Heart left ventricle (tissue), 16 donors: ENCODE measurements at regions not wholly inside any gene's neighbourhood (a gene's known extent, or its start where the extent isn't known, plus 50 kb on each side); places are given as distances from the start of the nearest gene placed in this dataset.

Experiments
- ATAC-seq, 4 donors: fragments of 200-7000 bp; cut with Tn5 transposase; one replicate each; pipeline ENCODE4 v1.9.1; 2020 to 2022; ENCODE audit warnings: moderate library complexity in 4 of 4, mild to moderate bottlenecking in 3 of 4, moderate number of reproducible peaks in 1 of 4
- DNase-seq, 5 donors: peaks; one replicate each; pipeline ENCODE4 v3.0.0-alpha.2; 2020
- H3K27ac ChIP-seq, 12 donors: fragments of 200-600 bp; sonication (generic) in 4 of 12; one replicate each; pipeline versions ENCODE4 v1.5.0 to v1.8.0; 2016 to 2022; ENCODE audit warnings: mild to moderate bottlenecking in 2 of 12
- H3K27me3 ChIP-seq, 9 donors: fragments of 200-600 bp; sonication (generic) in 2 of 9; one replicate each; pipeline versions ENCODE4 v1.5.1 to v1.8.0; 2016 to 2022; ENCODE audit warnings: mild to moderate bottlenecking in 3 of 9
- H3K36me3 ChIP-seq, 9 donors: fragments of 200-600 bp; sonication (generic) in 2 of 9; one replicate each; pipeline versions ENCODE4 v1.5.0 to v1.8.0; 2018 to 2022; ENCODE audit warnings: mild to moderate bottlenecking in 2 of 9
- H3K4me1 ChIP-seq, 12 donors: fragments of 200-600 bp; sonication (generic) in 4 of 12; one replicate each; pipeline versions ENCODE4 v1.5.0 to v1.8.0; 2016 to 2022; ENCODE audit warnings: mild to moderate bottlenecking in 3 of 12
- H3K4me3 ChIP-seq, 12 donors: fragments of 200-600 bp; sonication (generic) in 4 of 12; one replicate each; pipeline versions ENCODE4 v1.5.0 to v1.8.0; 2017 to 2022; ENCODE audit warnings: mild to moderate bottlenecking in 9 of 12, moderate library complexity in 4 of 12
- H3K9me3 ChIP-seq, 12 donors: fragments of 200-600 bp; sonication (generic) in 4 of 12; one replicate each; pipeline versions ENCODE4 v1.5.0 to v1.8.0; 2016 to 2022; ENCODE audit warnings: mild to moderate bottlenecking in 1 of 12
- CTCF ChIP-seq, 12 donors: fragments of 200-600 bp; sonication (generic) in 4 of 12; IDR thresholded peaks; one replicate each; pipeline versions ENCODE4 v1.5.0 to v1.8.0; 2018 to 2022; ENCODE audit warnings: antibody characterized with exemption in 12 of 12, mild to moderate bottlenecking in 5 of 12
- POLR2A ChIP-seq, 2 donors: fragments of 450-650 bp; IDR thresholded peaks; one replicate each; pipeline ENCODE4 v1.6.1; 2017; ENCODE audit warnings: antibody characterized with exemption in 2 of 2, mild to moderate bottlenecking in 2 of 2, moderate library complexity in 2 of 2
- WGBS, 4 donors: extraction: QIAGEN DNeasy Blood & Tissue Kit in 2 of 4; methylation state at CpG; one replicate each; pipeline versions ENCODE4 v1.1.5 to v1.1.7; 2013 to 2018; 5-methylcytosine and 5-hydroxymethylcytosine counted together
- intact Hi-C, 10 donors: fragments of 100-400 bp; cut with DNase I; formaldehyde crosslinking; loops; one replicate each; pipeline versions ENCODE4 v1.11.1 to v1.14.2; 2022
- donor health status: ischemic (EF 13 %, LVEDD 7.1; RV severe dilation, severe dysfunction).
- donor health status: healthy with polysubstance abuse.
- donor health status: DM: no; HTN: yes; CAD: no.
- donor health status: DM: no; HTN: no; CAD: no.
- donor health status: ischemic (EF 25% LVEDD 6.9; RV normal size, moderate dysfunction).
- donor health status: ischemic (EF 25% LVEDD 5.7; RV mildly dilated, moderate dysfunction).
- donor health status: healthy.
- donor health status: DM: yes; HTN: yes; CAD: no.
- donor health status: ischemic (EF 35%, LVEDD 5.7; RV mildly dilated, moderate dysfunction).
- donor health status: nonischemic (EF 11% LVEDD 7.7; RV severe dilation, severe dysfunction).
- donor health status: DM: yes; HTN: yes; CAD: no.
- donor health status: PGD.
- donor health status: ischemic (EF 29% LVEDD 5.4; RV normal size, mild dysfunction).
- donor health status: nonischemic (EF 23%, LVEDD 6.1; RV moderate dilation, normal function).

DNA sequence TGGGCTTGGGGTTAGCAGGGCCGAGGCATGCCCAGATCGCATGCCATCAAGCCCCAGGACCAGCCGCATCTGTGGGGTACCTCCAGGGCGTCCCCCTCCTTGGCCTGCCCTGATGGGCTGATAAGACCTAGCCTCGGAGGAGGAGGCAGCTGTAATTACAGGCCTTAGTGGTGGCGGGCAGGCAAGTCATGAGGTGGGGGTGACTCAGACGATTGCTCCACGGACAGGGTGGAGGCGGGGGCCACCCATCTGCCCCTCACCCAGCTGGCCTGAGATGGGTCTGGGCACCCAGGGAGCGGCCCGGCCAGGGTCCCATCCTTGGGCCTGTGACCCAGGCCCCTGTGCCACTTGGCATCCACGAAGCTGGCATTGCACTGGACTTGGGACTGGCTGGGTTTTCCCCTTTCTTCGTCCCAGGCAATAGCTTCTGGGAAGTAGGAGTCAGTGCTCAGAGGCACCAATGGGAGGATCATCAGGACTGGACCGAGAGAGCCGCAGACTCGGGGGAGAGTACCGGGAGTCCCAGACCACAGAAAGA is 57.5 kb downstream of the CEBPB start:
- Histone ChIP-seq H3K4me3 (no peak overlapping the region), H3K4me1 (no peaks in the 10 kb centered on the region), H3K27ac (no peak overlapping the region), H3K9me3 (no peaks in the 10 kb centered on the region), H3K36me3 (no peaks in the 10 kb centered on the region), H3K27me3 (peaks cover 0 to 3% (median 0%) of the 10 kb centered on the region in 9 donors)
- intact Hi-C loops, result no loop called here
- DNase-seq (peak in 1 of 5 donors; percentile 12), ATAC-seq (no peak)
- 87 to 93% (median 89%) methylated on average over 14 to 17 of the region's 17 CpGs for WGBS, 4 donors
- no peak for TF ChIP-seq POLR2A (IDR thresholded peaks at IDR 0.05)
- no peak for TF ChIP-seq CTCF (IDR thresholded peaks at IDR 0.05)

DNA sequence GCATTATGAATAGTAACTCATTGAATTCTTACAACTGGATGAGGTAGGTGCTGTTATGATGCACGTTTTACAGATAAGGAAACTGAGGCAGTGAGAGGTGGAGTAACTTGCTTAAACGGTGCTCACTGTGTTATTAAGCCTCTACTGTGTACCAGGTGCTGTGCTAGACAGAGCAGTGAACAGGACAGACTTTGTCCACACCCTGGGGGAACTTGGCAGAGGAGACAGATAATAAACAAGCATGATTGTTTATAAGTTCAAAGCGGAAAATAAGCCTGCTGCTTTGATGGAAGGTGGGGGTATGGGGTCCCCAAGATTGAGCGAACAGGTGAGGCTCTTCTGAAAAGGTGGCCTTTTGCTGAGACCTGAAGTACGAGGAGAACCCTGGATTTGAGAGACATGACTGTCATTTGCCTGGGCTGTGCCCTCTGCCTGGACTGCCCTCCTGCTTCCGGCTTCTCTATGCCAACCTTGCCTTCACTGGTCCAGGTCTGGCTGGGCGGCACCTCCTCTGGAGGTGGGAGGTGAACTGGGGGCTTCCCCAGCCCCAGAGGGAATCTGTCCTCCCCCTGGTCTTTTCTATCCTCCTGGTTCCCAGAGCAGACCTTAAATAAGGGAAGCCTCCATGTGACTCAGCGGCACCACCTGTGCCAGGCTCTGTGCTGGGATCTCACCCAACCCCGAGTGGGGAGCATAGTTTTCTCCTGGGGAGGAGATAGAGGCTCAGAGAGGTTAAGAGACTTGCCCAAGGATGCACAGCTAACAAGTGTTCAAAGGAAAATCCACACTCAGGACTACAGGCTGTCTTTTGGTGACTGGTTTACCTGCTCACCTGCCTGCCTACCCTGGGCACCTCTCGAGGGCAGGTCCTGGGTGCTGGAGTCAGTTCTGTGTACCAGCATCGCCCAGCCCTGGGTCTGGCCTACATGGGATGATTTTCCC is 59.1 kb downstream of the CEBPB start:
- Histone ChIP-seq H3K4me3 (no peak overlapping the region), H3K9me3 (no peaks in the 10 kb centered on the region), H3K27me3 (no peaks in the 10 kb centered on the region), H3K4me1 (no peaks in the 10 kb centered on the region), H3K36me3 (no peaks in the 10 kb centered on the region), H3K27ac (no peak overlapping the region)
- TF ChIP-seq POLR2A (IDR thresholded peaks at IDR 0.05) (no peak), CTCF (IDR thresholded peaks at IDR 0.05) (no peak)
- intact Hi-C loops, result loop anchor here in 1 of 10 donors (5.0 kb wide), 1 partner anchor 37 kb away; no protein-coding TSS in a partner anchor
- DNase-seq (peak in 1 of 5 donors; percentile 10), ATAC-seq (no peak)
- 80 to 87% (median 83%) methylated on average over 11 of the region's 11 CpGs for WGBS, 4 donors

DNA sequence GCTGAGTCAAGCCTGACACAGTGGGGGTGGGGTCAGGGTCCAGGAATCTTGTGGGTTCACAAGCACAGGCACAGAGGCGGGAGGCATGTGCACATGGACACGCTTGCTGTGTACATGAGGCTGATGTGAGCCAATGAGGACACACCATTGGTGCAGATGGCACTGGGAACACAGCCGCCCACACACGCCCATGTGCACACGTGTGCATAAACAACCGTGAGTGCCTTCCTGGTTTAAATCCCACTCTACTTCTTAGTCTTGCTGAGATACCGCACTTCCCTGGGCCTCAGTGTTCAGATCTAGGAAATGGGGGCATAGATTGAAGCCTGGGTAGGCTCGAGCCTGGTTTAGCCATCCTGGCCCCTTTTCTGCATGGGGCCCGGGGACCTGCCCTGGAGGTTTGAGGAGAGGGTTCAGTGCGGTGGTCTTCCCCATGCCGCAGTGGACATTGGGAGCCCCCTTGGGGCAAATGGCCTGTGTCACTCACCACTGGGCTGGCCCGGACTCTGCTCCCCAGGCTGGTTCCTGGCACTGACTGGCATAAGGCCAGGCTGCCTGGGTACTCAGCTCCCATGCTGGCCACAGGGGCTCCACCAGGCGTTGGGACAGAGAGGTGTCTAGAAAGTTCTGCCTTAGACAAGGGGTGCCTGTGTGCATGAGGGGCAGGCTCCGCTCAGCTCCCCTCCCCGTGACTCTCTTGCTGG is 60.2 kb downstream of the CEBPB start:
- Histone ChIP-seq H3K4me1 (no peaks in the 10 kb centered on the region), H3K27me3 (no peaks in the 10 kb centered on the region), H3K4me3 (no peak overlapping the region), H3K36me3 (no peaks in the 10 kb centered on the region), H3K27ac (no peak overlapping the region), H3K9me3 (no peaks in the 10 kb centered on the region)
- intact Hi-C loops, result loop anchor here in 1 of 10 donors (5.0 kb wide), 1 partner anchor 39 kb away; no protein-coding TSS in a partner anchor
- no peak for ATAC-seq
- peak in 1 of 5 donors; percentile 24 for DNase-seq
- TF ChIP-seq CTCF (IDR thresholded peaks at IDR 0.05), result no peak
- no peak for TF ChIP-seq POLR2A (IDR thresholded peaks at IDR 0.05)
- WGBS, 4 donors, result 90 to 94% (median 94%) methylated on average over 10 to 15 of the region's 15 CpGs

GRCh38 chr20:50251383-50251748 is 60.7 kb downstream of the CEBPB start:
- Histone ChIP-seq H3K36me3 (no peaks in the 10 kb centered on the region), H3K27ac (no peak overlapping the region), H3K4me3 (no peak overlapping the region), H3K9me3 (no peaks in the 10 kb centered on the region), H3K4me1 (no peaks in the 10 kb centered on the region), H3K27me3 (no peaks in the 10 kb centered on the region)
- no peak for ATAC-seq
- WGBS, 4 donors, result 90 to 94% (median 93%) methylated on average over 11 of the region's 11 CpGs
- no peak for DNase-seq
- intact Hi-C loops, result loop anchor here in 1 of 10 donors (5.0 kb wide), 1 partner anchor 39 kb away; no protein-coding TSS in a partner anchor
- TF ChIP-seq CTCF (IDR thresholded peaks at IDR 0.05), result no peak
- no peak for TF ChIP-seq POLR2A (IDR thresholded peaks at IDR 0.05)
